Left lobe of liver (tissue), 2 donors: ENCODE measurements at regions not wholly inside any gene's neighbourhood (a gene's known extent, or its start where the extent isn't known, plus 50 kb on each side); places are given as distances from the start of the nearest gene placed in this dataset.
"Not testable (repeated sequence)": the region's sequence is repeated elsewhere in the genome, so short reads cannot be mapped to it uniquely, and the experiment has no call there.

ENCODE experiments used
- ATAC-seq: fragments of 200-7000 bp; cut with Tn5 transposase; one replicate; pipeline ENCODE4 v1.9.1; 2020; ENCODE audit warnings: mild to moderate bottlenecking, moderate library complexity
- DNase-seq: peaks from one replicate; pipeline ENCODE4 v3.0.0-alpha.2; 2020; ENCODE audit warnings: low spot score
- donor health status: DM: no; HTN: no; CAD: no; lungs with moderate emphysema.
- donor health status: DM: no; HTN: yes; CAD: no.

DNA sequence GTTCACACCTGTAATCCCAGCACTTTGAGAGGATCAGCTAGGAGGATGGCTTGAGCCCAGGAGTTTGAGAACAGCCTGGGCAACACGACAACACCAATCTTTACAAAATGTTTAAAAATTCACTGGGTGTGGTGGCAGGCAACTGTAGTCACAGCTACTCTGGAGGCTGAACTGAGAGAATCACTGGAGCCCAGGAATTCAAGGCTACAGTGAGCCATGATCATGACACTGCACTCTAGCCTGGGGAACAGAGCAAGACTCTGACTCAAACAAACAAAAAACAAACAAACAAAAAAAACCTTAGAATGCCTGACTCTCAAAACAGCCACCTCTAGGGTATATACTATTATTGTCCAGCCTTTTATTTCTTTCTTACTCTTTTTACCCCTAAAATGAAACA is 56.5 kb upstream of the PAPSS2 start:
- peak; percentile 4 for ATAC-seq
- DNase-seq, result no peak

DNA sequence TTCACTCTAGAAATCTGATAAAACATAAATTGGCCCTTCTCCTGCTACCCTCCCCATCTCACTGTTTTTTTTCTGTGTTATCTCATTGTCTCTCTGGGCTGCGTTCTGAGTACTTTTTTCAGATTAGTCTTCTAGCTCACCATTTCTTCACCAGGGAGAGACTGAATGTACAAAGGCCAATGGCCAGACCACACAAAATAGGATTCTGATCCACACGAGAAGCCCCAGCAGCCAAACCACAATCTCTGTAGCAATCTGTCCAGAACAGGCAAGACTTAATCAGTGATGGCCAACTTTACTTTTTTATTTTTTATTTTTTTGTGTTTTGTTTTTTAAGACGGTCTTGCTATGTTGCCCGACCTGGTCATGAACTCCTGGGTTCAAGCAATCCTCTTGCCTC is 55.9 kb upstream of the PAPSS2 start:
- ATAC-seq (no peak), DNase-seq (no peak)

DNA sequence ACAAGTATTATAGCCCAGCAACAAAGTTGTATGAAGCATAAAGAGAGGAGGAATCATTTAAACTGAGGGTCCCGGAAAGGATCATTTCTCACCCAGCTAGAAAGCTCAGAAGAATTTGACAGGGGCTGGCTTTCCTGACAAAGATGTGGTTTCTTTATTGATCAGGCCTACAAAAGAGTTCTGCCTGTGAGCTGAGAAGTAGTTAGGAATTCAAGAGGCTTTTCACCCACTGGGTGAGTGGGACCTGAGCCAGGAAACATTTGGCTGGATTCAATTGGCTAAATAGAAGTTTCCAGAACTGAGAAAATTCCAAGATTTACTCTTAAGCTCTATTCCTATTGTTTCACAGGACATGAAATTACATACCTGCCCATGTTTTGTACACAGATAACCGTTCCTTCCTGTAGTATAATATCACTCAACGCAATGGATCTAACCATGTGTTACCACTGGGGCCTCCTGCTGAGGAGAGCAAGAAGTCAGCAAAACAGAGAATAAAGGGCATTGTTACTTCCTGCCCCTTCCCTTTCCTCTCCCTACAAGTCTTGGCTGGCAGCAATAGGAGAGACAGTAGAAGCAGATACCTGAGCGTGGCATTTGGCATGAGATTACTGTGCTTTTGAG is 53.9 kb upstream of the PAPSS2 start:
- no peak for DNase-seq
- ATAC-seq, result peak; percentile 52

DNA sequence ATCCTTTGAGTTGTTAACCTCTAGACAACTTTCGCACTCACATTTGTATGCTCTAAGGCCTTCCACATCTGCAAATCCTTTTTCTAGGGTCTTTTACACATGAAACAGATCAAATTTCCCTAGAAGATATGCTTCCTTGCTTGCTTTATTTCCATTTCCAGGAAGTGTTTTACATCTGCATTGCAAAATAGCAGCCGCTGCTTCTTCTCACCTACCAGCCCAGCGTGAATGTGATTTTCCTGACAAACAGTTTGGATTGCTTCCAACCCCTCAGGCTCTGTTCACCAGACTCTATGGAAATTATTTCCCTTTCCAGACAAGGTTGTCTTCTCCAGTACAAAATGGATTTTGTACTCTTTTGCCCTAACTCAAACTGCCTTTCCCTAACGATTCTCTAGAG is 50.9 kb upstream of the PAPSS2 start:
- ATAC-seq, result no peak
- DNase-seq, result no peak

DNA sequence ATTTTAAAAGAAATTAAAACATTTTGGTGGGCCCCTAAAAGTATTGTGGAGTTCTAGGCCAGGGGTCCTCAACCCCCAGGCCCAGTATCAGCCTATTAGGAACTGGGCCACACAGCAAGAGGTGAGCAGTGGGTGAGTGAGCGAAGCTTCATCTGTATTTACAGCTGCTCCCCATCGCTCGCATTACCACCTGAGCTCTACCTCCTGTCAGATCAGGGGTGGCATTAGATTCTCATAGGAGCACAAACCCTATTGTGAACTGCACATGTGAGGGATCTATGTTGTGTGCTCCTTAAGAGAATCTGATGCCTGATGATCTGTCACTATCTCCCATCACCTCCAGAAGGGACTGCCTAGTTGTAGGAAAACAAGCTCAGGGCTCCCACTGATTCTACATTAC is 50.1 kb upstream of the PAPSS2 start:
- DNase-seq, ATAC-seq: not testable (repeated sequence)
